Cardiac fibroblast (primary cell): ENCODE measurements at regions not wholly inside any gene's neighbourhood (a gene's known extent, or its start where the extent isn't known, plus 50 kb on each side); places are given as distances from the start of the nearest gene placed in this dataset.

Experiments
- DNase-seq, 2 donors: peaks; one replicate each; pipeline versions ENCODE4 v3.0.0 to v3.0.0-alpha.2; 2010; ENCODE audit warnings: low read depth in 2 of 2
- H3K4me3 ChIP-seq, 2 donors: replicated peaks in 1 of 2; 1 replicate in 1 of 2; 2 replicates in 1 of 2; pipeline ENCODE4 v1.5.1; 2011; ENCODE audit warnings: low read depth in 2 of 2, low read length in 2 of 2, mild to moderate bottlenecking in 2 of 2, moderate library complexity in 1 of 2
- TF ChIP-seq, protein P1 (sequence below): IDR thresholded peaks from one replicate; pipeline ENCODE4 v1.5.1; 2011; ENCODE audit warnings: low read depth, mild to moderate bottlenecking, low read length, inconsistent platforms

- DNase-seq = no peak
- TF ChIP-seq, protein P1, sequence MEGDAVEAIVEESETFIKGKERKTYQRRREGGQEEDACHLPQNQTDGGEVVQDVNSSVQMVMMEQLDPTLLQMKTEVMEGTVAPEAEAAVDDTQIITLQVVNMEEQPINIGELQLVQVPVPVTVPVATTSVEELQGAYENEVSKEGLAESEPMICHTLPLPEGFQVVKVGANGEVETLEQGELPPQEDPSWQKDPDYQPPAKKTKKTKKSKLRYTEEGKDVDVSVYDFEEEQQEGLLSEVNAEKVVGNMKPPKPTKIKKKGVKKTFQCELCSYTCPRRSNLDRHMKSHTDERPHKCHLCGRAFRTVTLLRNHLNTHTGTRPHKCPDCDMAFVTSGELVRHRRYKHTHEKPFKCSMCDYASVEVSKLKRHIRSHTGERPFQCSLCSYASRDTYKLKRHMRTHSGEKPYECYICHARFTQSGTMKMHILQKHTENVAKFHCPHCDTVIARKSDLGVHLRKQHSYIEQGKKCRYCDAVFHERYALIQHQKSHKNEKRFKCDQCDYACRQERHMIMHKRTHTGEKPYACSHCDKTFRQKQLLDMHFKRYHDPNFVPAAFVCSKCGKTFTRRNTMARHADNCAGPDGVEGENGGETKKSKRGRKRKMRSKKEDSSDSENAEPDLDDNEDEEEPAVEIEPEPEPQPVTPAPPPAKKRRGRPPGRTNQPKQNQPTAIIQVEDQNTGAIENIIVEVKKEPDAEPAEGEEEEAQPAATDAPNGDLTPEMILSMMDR = no peak
- H3K4me3 ChIP-seq = no peak overlapping the region
Measured at GRCh38 chr13:109626386-109627171, 159.8 kb downstream of the IRS2 start.

DNA sequence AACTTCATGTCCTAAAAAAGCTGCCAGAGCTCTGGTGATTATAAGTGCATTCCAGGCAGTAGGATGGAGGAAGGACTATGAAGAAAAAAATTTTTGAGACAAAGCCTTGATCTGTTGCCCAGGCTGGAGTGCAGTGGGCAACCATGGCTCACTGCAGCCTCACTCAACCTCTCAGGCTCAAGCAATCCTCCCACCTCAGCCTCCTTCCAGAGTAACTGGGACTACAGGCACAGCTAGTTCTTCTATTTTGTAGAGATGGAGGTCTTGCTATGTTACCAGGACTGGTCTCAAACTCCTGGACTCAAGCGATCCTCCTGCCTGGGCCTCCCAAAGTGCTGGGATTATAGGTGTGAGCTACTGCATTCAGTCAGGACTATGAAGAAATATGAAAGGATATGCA lies 161.2 kb downstream of the IRS2 start:
- H3K4me3 ChIP-seq = no peak overlapping the region
- no peak for DNase-seq
- TF ChIP-seq, protein P1 = no peak

DNA sequence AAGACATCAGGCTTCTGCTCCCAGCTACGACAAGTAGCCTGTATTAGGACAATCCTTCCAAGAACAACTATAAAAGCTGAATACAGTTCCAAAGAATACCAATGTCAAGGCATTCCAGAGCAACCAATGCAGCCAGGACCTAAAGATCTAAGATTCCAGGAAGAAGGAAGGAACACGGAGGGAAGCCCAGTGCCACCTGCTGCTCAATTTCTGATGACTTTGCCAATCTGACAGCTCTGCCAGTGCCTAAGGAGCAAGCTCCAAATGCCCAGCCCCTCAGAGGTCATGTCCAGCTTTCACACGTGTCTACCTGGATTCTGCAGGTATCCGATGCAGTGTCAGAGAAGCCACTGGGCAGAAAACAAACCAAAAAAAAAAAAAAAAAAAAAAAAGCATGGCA lies 164.4 kb downstream of the IRS2 start:
- H3K4me3 ChIP-seq = no peak overlapping the region
- TF ChIP-seq, protein P1 = no peak
- DNase-seq = no peak

DNA sequence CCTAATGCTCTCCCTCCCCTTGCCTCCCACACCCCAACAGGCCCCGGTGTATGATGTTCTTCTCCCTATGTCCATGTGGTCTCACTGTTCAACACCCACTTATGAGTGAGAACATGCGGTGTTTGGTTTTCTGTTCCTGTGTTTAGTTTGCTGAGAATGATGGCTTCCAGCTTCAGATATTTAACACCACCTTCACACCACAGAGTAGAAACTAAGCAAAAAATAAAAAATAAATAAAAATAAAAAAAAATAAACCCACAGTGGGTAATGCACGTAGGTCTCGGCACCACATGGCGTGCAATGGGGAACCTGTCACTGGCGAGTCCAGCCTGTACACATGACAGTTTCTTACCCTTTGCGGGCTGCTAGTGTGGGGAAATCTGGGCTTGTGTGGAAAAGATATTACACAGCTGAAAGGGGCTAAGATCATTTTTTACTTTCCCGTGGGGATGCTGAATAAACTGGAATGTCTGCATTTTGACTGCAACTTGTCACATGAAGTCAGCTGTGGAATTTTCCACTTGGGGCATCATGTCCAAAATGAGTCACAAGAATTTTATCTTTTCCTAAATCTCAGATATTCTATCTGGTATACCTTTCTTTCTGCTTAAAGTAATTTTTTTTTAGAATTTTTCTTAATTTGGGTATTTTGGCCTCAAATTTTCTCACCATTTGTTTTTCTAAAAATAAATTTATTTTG lies 170.5 kb downstream of the IRS2 start:
- TF ChIP-seq, protein P1 = no peak
- no peak overlapping the region for H3K4me3 ChIP-seq
- no peak for DNase-seq

DNA sequence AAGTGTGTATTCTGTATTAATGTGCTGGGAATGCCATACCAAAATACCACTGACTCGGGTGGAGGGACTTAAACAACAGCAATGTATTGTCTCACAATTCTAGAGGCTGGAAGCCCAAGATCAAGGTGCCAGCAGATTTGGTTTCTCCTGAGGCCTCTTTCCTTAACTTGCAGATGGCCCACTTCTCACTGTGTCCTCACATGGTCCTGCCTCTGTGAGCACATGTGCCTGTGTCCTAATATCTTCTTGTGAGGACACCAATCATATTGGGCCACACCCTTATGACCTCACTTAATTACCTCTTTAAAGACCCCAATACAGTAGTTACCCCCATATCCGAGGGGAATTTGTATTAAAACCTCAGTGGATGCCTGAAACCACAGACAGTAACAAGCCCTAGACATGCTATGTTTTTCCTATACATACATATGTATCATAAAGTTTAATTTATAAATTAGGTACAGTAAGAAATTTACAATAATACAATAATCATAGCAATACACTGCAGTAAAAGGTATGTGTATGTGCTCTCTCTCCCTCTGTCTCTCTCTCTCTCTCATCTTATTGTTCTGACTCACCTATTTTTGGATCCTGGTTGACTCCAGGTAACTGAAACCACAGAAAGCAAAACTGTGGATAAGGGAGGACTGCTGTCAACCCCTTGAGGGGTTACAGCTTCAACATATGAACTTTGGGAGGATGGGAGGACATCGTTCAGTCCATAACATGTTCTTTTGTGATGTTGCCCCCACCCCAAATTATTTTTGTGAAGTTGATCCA lies 174.3 kb downstream of the IRS2 start:
- TF ChIP-seq, protein P1 = no peak
- H3K4me3 ChIP-seq = no peak overlapping the region
- no peak for DNase-seq

- no peak overlapping the region for H3K4me3 ChIP-seq
- DNase-seq = peak; percentile 12 to 18
Measured at GRCh38 chr13:109610517-109610916, 175.9 kb downstream of the IRS2 start.

More at GRCh38 chr13:109610517-109610916, 175.9 kb downstream of the IRS2 start:
- TF ChIP-seq, protein P1 = peak; percentile 37
